ENCODE measurements at regions not wholly inside any gene's neighbourhood (a gene's known extent, or its start where the extent isn't known, plus 50 kb on each side); places are given as distances from the start of the nearest gene placed in this dataset.
"Not testable (repeated sequence)": the region's sequence is repeated elsewhere in the genome, so short reads cannot be mapped to it uniquely, and the experiment has no call there.

DNA sequence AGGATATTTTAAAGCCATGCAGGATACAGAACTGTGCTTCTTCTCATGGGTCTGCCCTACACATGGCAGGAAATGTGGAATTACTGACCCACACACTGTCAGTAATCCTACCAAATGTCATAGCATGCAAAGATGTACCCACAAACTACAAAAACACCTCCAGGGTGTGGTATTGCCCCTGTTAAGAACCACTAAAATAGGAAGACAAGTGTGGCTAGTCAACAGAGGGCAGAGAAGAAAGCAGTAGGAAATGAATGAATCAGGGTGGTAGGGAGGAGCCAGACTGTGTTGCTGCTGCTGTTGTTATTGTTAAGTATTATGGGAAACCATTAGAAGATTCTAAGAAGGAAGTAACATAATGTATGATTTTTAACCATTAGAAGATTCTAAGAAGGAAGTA lies 556.7 kb upstream of the ACVR2A start:
- Histone ChIP-seq H3K9me3 (ENCODE audit: control insufficient read depth in 3 of 3, low read length in 3 of 3) (no peaks in the 10 kb centered on the region), H3K9ac (ENCODE audit: low read depth in 1 of 3, low read length in 3 of 3) (no peak overlapping the region), H3K27me3 (ENCODE audit: control insufficient read depth in 3 of 3, insufficient read depth in 3 of 3, low read length in 3 of 3) (no peaks in the 10 kb centered on the region), H3K36me3 (ENCODE audit: control insufficient read depth in 3 of 3, insufficient read depth in 3 of 3, low read length in 3 of 3) (no peaks in the 10 kb centered on the region), H3K4me1 (ENCODE audit: control insufficient read depth in 3 of 3, insufficient read depth in 3 of 3, low read length in 3 of 3) (no peaks in the 10 kb centered on the region), H3K27ac (ENCODE audit: low read depth, low read length) (no peak overlapping the region), H3K4me3 (ENCODE audit: low read length in 3 of 3) (no peak overlapping the region)

GRCh38 chr2:147275943-147276342 lies 568.9 kb upstream of the ACVR2A start:
- Histone ChIP-seq H3K4me1 (ENCODE audit: control insufficient read depth in 3 of 3, insufficient read depth in 3 of 3, low read length in 3 of 3) (peaks cover 0 to 2% (median 0%) of the 10 kb centered on the region in 3 donors), H3K9ac (ENCODE audit: low read depth in 1 of 3, low read length in 3 of 3) (no peak overlapping the region), H3K36me3 (ENCODE audit: control insufficient read depth in 3 of 3, insufficient read depth in 3 of 3, low read length in 3 of 3) (no peaks in the 10 kb centered on the region), H3K9me3 (ENCODE audit: control insufficient read depth in 3 of 3, low read length in 3 of 3) (no peaks in the 10 kb centered on the region), H3K27me3 (ENCODE audit: control insufficient read depth in 3 of 3, insufficient read depth in 3 of 3, low read length in 3 of 3) (no peaks in the 10 kb centered on the region), H3K27ac (ENCODE audit: low read depth, low read length) (no peak overlapping the region), H3K4me3 (ENCODE audit: low read length in 3 of 3) (no peak overlapping the region)

GRCh38 chr2:147273628-147274027 lies 571.2 kb upstream of the ACVR2A start:
- Histone ChIP-seq H3K4me1 (ENCODE audit: control insufficient read depth in 3 of 3, insufficient read depth in 3 of 3, low read length in 3 of 3) (peaks cover 0 to 2% (median 0%) of the 10 kb centered on the region in 3 donors), H3K9me3 (ENCODE audit: control insufficient read depth in 3 of 3, low read length in 3 of 3) (peaks cover 0 to 2% (median 0%) of the 10 kb centered on the region in 3 donors), H3K27ac (ENCODE audit: low read depth, low read length) (no peak overlapping the region), H3K27me3 (ENCODE audit: control insufficient read depth in 3 of 3, insufficient read depth in 3 of 3, low read length in 3 of 3) (no peaks in the 10 kb centered on the region), H3K4me3 (ENCODE audit: low read length in 3 of 3) (no peak overlapping the region), H3K36me3 (ENCODE audit: control insufficient read depth in 3 of 3, insufficient read depth in 3 of 3, low read length in 3 of 3) (no peaks in the 10 kb centered on the region), H3K9ac (ENCODE audit: low read depth in 1 of 3, low read length in 3 of 3) (no peak overlapping the region)

- no peak overlapping the region for H3K27ac ChIP-seq (ENCODE audit: low read depth, low read length)
- H3K4me3 ChIP-seq (ENCODE audit: low read length in 3 of 3) = no peak overlapping the region
- peaks cover 0 to 2% (median 0%) of the 10 kb centered on the region in 3 donors for H3K9me3 ChIP-seq (ENCODE audit: control insufficient read depth in 3 of 3, low read length in 3 of 3)
- no peaks in the 10 kb centered on the region for H3K4me1 ChIP-seq (ENCODE audit: control insufficient read depth in 3 of 3, insufficient read depth in 3 of 3, low read length in 3 of 3)
- H3K36me3 ChIP-seq (ENCODE audit: control insufficient read depth in 3 of 3, insufficient read depth in 3 of 3, low read length in 3 of 3) = no peaks in the 10 kb centered on the region
- H3K27me3 ChIP-seq (ENCODE audit: control insufficient read depth in 3 of 3, insufficient read depth in 3 of 3, low read length in 3 of 3) = no peaks in the 10 kb centered on the region
- H3K9ac ChIP-seq (ENCODE audit: low read depth in 1 of 3, low read length in 3 of 3) = no peak overlapping the region
These were observed 571.7 kb upstream of the ACVR2A start for GRCh38 chr2:147273106-147273505.

GRCh38 chr2:147269581-147269980 lies 575.2 kb upstream of the ACVR2A start:
- not testable (repeated sequence) for H3K9me3 ChIP-seq (ENCODE audit: control insufficient read depth in 3 of 3, low read length in 3 of 3); H3K9ac ChIP-seq (ENCODE audit: low read depth in 1 of 3, low read length in 3 of 3); H3K36me3 ChIP-seq (ENCODE audit: control insufficient read depth in 3 of 3, insufficient read depth in 3 of 3, low read length in 3 of 3); H3K4me1 ChIP-seq (ENCODE audit: control insufficient read depth in 3 of 3, insufficient read depth in 3 of 3, low read length in 3 of 3); H3K27ac ChIP-seq (ENCODE audit: low read depth, low read length); H3K27me3 ChIP-seq (ENCODE audit: control insufficient read depth in 3 of 3, insufficient read depth in 3 of 3, low read length in 3 of 3); H3K4me3 ChIP-seq (ENCODE audit: low read length in 3 of 3)

DNA sequence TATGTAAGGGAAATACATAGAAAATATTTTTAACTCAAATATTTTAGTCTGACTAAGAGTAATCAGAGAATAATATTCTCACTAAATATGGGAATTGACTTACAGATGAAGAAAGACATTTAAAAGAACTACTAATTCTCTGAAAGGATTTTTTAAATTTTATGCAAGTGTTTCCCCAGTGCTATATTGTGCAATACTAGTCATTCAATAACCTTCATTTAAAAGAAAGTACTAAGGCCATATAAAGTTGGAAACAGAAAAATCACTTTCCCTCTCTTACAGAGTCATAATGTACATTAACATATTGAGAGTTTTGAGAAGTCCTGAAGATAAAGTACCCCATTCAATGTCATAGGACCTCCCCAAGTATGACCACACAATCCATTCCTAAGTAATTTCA lies 584.6 kb upstream of the ACVR2A start:
- Histone ChIP-seq H3K27ac (ENCODE audit: low read depth, low read length) (no peak overlapping the region), H3K4me3 (ENCODE audit: low read length in 3 of 3) (no peak overlapping the region), H3K9ac (ENCODE audit: low read depth in 1 of 3, low read length in 3 of 3) (no peak overlapping the region), H3K9me3 (ENCODE audit: control insufficient read depth in 3 of 3, low read length in 3 of 3) (peaks cover 0 to 4% (median 0%) of the 10 kb centered on the region in 3 donors), H3K36me3 (ENCODE audit: control insufficient read depth in 3 of 3, insufficient read depth in 3 of 3, low read length in 3 of 3) (no peaks in the 10 kb centered on the region), H3K4me1 (ENCODE audit: control insufficient read depth in 3 of 3, insufficient read depth in 3 of 3, low read length in 3 of 3) (peaks cover 0 to 5% (median 0%) of the 10 kb centered on the region in 3 donors), H3K27me3 (ENCODE audit: control insufficient read depth in 3 of 3, insufficient read depth in 3 of 3, low read length in 3 of 3) (no peaks in the 10 kb centered on the region)

- H3K9me3 ChIP-seq (ENCODE audit: control insufficient read depth in 3 of 3, low read length in 3 of 3) = no peaks in the 10 kb centered on the region
- H3K9ac ChIP-seq (ENCODE audit: low read depth in 1 of 3, low read length in 3 of 3) = no peak overlapping the region
- H3K27ac ChIP-seq (ENCODE audit: low read depth, low read length) = no peak overlapping the region
- peaks cover 0 to 5% (median 3%) of the 10 kb centered on the region in 3 donors for H3K4me1 ChIP-seq (ENCODE audit: control insufficient read depth in 3 of 3, insufficient read depth in 3 of 3, low read length in 3 of 3)
- no peak overlapping the region for H3K4me3 ChIP-seq (ENCODE audit: low read length in 3 of 3)
- H3K27me3 ChIP-seq (ENCODE audit: control insufficient read depth in 3 of 3, insufficient read depth in 3 of 3, low read length in 3 of 3) = no peaks in the 10 kb centered on the region
- H3K36me3 ChIP-seq (ENCODE audit: control insufficient read depth in 3 of 3, insufficient read depth in 3 of 3, low read length in 3 of 3) = no peaks in the 10 kb centered on the region
These were observed 589.0 kb upstream of the ACVR2A start for GRCh38 chr2:147255812-147256211.

- H3K4me1 ChIP-seq (ENCODE audit: control insufficient read depth in 3 of 3, insufficient read depth in 3 of 3, low read length in 3 of 3) = peaks cover 0 to 3% (median under 1%) of the 10 kb centered on the region in 3 donors
- H3K36me3 ChIP-seq (ENCODE audit: control insufficient read depth in 3 of 3, insufficient read depth in 3 of 3, low read length in 3 of 3) = no peaks in the 10 kb centered on the region
- H3K4me3 ChIP-seq (ENCODE audit: low read length in 3 of 3) = no peak overlapping the region
- H3K9ac ChIP-seq (ENCODE audit: low read depth in 1 of 3, low read length in 3 of 3) = no peak overlapping the region
- H3K27ac ChIP-seq (ENCODE audit: low read depth, low read length) = no peak overlapping the region
- no peaks in the 10 kb centered on the region for H3K9me3 ChIP-seq (ENCODE audit: control insufficient read depth in 3 of 3, low read length in 3 of 3)
- no peaks in the 10 kb centered on the region for H3K27me3 ChIP-seq (ENCODE audit: control insufficient read depth in 3 of 3, insufficient read depth in 3 of 3, low read length in 3 of 3)
These were observed 594.0 kb upstream of the ACVR2A start for GRCh38 chr2:147250652-147251356.

DNA sequence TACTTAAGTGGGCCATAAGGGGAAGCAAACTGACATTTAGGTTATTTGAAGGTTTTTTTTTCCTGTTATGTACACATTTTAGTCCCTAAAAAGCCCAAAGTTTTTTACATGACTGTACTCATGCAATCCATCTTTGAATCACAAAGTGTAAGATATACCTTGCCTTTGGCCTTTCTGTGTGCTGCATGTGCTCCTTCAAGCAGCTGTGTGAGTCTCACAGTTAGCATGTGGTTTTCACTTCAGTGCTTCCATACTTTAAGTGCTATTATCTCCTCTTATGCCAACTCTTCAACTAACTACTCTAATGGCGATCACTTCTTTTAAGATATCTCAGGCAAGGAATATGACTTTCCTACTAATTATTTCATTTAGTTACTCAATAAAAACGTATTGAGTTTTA lies 597.1 kb upstream of the ACVR2A start:
- Histone ChIP-seq H3K27me3 (ENCODE audit: control insufficient read depth in 3 of 3, insufficient read depth in 3 of 3, low read length in 3 of 3) (no peaks in the 10 kb centered on the region), H3K4me1 (ENCODE audit: control insufficient read depth in 3 of 3, insufficient read depth in 3 of 3, low read length in 3 of 3) (peaks cover 0 to 3% (median 0%) of the 10 kb centered on the region in 3 donors), H3K9ac (ENCODE audit: low read depth in 1 of 3, low read length in 3 of 3) (no peak overlapping the region), H3K9me3 (ENCODE audit: control insufficient read depth in 3 of 3, low read length in 3 of 3) (no peaks in the 10 kb centered on the region), H3K4me3 (ENCODE audit: low read length in 3 of 3) (no peak overlapping the region), H3K36me3 (ENCODE audit: control insufficient read depth in 3 of 3, insufficient read depth in 3 of 3, low read length in 3 of 3) (no peaks in the 10 kb centered on the region), H3K27ac (ENCODE audit: low read depth, low read length) (no peak overlapping the region)

GRCh38 chr2:147242445-147242844 lies 602.4 kb upstream of the ACVR2A start:
- Histone ChIP-seq H3K4me1 (ENCODE audit: control insufficient read depth in 3 of 3, insufficient read depth in 3 of 3, low read length in 3 of 3) (no peaks in the 10 kb centered on the region), H3K9me3 (ENCODE audit: control insufficient read depth in 3 of 3, low read length in 3 of 3) (no peaks in the 10 kb centered on the region), H3K9ac (ENCODE audit: low read depth in 1 of 3, low read length in 3 of 3) (no peak overlapping the region), H3K27me3 (ENCODE audit: control insufficient read depth in 3 of 3, insufficient read depth in 3 of 3, low read length in 3 of 3) (no peaks in the 10 kb centered on the region), H3K27ac (ENCODE audit: low read depth, low read length) (no peak overlapping the region), H3K36me3 (ENCODE audit: control insufficient read depth in 3 of 3, insufficient read depth in 3 of 3, low read length in 3 of 3) (no peaks in the 10 kb centered on the region), H3K4me3 (ENCODE audit: low read length in 3 of 3) (no peak overlapping the region)

Measured in skeletal muscle tissue (tissue), 3 donors.